Jurkat, Clone E6-1 (cell line): ENCODE measurements at regions not wholly inside any gene's neighbourhood (a gene's known extent, or its start where the extent isn't known, plus 50 kb on each side); places are given as distances from the start of the nearest gene placed in this dataset.

Source experiments
- DNase-seq: peaks from one replicate; pipeline ENCODE4 v3.0.0-alpha.2; 2011; ENCODE audit warnings: low read depth, low spot score
- H3K4me3 ChIP-seq: 2 replicates; pipeline ENCODE4 v1.5.1; 2011; ENCODE audit warnings: mild to moderate bottlenecking, low read length, control low read depth, moderate library complexity

- H3K4me3 ChIP-seq, result no peak overlapping the region
- DNase-seq, result peak; percentile 77
Measured at GRCh38 chr12:92593734-92594402, 108.9 kb upstream of the PLEKHG7 start.

GRCh38 chr12:92585115-92585727 lies 117.6 kb upstream of the PLEKHG7 start:
- DNase-seq, result no peak
- no peak overlapping the region for H3K4me3 ChIP-seq

GRCh38 chr12:92583910-92584309 lies 118.9 kb upstream of the PLEKHG7 start:
- H3K4me3 ChIP-seq, result no peak overlapping the region
- no peak for DNase-seq

DNA sequence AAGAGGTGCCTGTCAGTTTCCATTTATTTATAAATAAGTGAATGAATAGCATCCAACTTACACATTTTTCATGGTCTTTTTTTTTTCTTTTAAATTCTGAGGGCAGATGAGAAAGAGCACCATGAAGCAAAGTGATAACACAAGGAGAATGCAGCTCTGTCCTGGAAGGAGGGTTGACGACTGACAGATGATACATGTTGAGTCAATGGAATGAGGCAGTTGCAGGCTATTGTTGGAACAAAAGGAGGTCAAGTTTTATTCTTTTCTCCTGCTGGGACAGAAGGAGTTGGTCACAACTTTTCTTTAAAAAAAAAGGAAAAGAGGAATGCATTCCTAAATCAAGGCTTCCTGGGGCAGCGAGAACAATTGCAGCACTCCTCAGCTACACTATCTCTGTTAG lies 119.9 kb upstream of the PLEKHG7 start:
- H3K4me3 ChIP-seq, result no peak overlapping the region
- no peak for DNase-seq

- no peak overlapping the region for H3K4me3 ChIP-seq
- DNase-seq, result no peak
Measured at GRCh38 chr12:92582475-92582874, 120.3 kb upstream of the PLEKHG7 start.

DNA sequence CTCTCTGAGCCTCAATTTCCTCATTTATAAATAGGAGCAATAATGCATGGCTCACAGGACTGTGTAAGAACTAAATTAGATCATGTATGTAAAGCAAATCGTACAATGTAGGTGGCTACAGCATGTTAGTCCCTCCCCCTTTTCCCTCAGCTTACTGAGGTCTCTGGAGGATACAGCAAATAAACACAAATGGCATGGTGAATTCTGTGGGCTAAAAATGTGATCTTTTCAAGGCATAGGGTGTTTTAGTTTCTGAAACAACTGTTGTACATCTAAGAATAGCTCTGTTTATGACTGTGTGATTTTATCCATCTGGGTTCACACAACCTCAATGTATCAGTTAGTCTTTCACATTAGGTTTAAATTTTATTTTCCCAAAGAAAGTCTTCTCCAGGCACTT lies 121.2 kb upstream of the PLEKHG7 start:
- H3K4me3 ChIP-seq, result no peak overlapping the region
- no peak for DNase-seq

DNA sequence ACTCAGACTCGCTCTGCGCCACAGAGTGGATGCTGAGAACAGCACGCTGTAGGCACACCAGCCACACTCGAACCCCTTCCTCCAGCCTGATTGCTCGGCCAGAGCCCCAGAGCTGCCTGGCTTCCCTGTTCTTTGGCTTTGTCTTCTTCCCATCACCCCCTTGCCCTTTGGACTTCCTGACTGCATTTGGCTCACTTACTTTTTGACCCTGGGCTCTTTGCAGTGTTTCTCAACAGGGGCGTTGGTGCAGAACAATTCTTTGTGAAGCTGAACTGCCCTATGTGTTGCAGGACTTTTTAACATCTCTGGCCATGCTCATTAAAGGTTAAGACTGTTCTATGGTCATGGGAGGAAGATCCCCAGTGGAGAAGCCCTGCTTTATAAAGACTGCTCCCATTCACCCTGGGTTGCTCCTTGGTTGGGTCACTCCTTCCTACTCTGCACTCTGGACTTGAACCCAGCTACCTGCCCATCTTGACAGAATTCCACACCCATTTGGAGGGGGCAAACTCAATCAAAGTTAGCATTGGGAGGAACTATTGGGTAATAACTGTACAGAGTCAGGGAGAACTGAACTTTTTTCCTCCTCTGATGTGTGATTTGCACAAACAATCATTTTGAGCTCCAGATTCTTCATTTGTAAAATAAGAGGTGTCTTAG lies 127.7 kb upstream of the PLEKHG7 start:
- DNase-seq, result no peak

DNA sequence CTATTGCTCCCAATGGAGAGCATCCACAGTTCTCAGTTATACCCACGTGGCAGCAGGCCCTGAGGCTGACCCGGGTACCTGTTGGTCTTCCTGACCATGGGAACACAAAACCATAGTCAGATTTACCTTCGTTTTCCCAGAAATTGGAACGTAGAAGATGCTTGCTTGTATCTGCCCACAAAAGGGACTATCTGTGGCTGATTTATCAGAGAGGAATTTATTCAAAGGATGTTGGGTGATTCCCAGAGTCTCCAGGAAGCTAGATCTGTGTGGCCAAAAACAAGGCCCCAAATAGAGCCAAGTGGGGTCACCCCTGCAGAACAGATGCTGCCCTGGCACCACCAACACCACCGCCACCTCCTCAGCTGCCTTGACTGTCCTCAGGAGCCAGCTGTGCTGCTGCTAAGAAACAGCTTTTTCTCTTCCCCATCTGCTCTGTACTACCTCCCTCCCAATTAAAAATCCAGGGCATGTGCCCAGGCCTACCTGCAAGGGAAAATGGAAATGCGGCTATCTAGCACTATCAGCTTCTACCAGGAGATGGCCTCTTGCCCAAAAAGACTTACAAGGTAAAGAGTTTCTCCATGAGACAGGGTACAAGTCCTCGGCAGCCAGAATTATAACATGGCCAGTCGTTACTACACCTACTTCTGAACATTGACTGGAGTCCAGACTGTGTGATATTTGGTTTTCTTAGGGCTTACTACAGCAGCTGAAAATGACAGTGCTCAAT lies 128.6 kb upstream of the PLEKHG7 start:
- H3K4me3 ChIP-seq, result no peak overlapping the region
- peak; percentile 41 for DNase-seq

More for the DNA sequence above, 127.7 kb upstream of the PLEKHG7 start:
- no peak overlapping the region for H3K4me3 ChIP-seq

DNA sequence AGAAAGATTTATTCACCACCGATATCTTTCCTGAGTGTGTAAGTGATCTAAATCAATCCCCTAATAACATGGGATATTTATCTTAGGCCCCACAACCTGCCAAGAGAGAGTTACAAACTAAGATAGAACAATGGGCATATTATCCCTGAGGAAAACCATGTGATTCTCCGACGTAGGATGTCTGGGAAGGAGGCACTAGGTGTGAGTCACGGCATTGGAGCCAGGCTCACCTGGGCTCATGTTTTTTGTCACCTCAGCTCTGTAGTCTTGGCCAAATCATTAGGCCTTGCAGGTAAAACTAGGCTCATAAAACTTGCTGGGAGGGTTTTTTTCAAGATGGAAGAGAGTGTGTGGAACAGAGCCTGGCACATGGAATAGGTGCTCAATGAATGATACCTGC lies 129.7 kb upstream of the PLEKHG7 start:
- no peak for DNase-seq
- H3K4me3 ChIP-seq, result no peak overlapping the region

DNA sequence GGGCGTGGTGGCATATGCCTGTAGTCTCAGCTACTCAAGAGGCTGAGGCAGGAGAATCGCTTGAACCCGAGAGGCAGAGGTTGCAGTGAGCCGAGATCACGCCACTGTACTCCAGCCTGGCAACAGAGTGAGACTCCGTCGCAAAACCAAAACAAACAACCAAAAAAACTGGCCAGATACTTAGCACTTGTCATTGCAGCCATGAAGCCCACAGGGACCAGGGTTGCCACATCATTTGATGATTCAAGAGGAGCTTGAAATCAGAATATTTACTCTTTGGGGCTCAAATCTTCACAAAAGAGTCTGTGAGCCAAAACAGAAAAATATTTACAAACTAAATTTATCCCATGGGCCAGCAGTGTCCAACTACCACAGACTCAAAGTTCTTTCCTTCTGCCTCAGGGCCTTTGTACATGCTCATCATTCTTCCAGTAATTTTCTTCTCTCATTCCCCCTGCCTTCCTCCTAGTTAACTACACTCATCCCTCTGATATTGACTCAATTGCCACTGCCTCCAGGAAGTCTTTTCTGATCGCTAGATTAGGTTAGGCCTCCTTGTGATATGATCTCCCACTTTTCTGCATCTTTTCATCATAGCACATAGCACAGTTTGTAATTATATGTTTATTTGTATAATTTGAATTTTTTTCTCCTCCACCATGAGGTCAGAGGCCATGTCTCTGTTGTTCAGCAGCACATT lies 130.8 kb upstream of the PLEKHG7 start:
- H3K4me3 ChIP-seq, result no peak overlapping the region
- DNase-seq, result no peak

DNA sequence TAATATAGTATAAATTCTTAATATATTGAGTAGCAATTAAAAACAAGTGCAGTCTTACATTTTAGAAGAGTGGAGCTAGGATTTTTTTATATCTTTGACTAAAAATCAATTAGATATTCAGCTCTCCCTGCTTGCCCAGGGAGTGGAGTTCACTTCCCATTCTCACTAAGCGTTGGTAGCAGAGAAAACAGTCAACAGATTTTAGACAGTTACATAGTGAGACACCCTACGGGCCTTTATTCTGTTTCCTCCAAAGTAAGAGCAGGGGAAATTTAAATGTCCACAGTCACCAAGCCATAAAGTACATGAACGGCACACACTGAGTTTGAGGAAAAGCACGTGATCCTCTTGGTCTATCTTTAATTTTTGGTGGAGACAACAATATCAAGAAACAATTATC lies 131.6 kb upstream of the PLEKHG7 start:
- no peak for DNase-seq
- H3K4me3 ChIP-seq, result no peak overlapping the region

GRCh38 chr12:92570056-92570753 lies 132.6 kb upstream of the PLEKHG7 start:
- H3K4me3 ChIP-seq, result no peak overlapping the region

DNA sequence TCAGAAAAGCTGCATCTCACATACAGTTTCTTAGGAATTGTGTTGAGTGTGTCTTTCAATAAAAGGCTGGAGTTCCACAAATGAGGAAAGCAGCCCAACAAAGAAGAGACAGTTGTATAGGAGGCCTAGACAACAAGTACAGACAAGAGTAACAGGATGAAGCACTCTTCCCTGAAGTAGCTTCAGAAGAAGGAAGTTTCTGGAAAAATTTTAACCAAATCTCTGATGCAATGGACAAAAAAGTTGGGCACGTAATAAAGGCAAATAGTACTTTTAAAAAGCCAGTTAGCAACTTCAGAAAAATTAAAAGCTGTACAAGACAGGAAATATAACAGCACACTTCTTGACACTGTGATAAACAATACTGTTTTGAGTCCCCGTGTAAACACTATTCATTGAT lies 134.1 kb upstream of the PLEKHG7 start:
- no peak for DNase-seq
- H3K4me3 ChIP-seq, result no peak overlapping the region

More at GRCh38 chr12:92570056-92570753, 132.6 kb upstream of the PLEKHG7 start:
- DNase-seq, result peak; percentile 58

- no peak overlapping the region for H3K4me3 ChIP-seq
- no peak for DNase-seq
Measured at GRCh38 chr12:92566448-92567019, 136.3 kb upstream of the PLEKHG7 start.

- no peak for DNase-seq
- no peak overlapping the region for H3K4me3 ChIP-seq
Measured at GRCh38 chr12:92563819-92564218, 139.0 kb upstream of the PLEKHG7 start.

DNA sequence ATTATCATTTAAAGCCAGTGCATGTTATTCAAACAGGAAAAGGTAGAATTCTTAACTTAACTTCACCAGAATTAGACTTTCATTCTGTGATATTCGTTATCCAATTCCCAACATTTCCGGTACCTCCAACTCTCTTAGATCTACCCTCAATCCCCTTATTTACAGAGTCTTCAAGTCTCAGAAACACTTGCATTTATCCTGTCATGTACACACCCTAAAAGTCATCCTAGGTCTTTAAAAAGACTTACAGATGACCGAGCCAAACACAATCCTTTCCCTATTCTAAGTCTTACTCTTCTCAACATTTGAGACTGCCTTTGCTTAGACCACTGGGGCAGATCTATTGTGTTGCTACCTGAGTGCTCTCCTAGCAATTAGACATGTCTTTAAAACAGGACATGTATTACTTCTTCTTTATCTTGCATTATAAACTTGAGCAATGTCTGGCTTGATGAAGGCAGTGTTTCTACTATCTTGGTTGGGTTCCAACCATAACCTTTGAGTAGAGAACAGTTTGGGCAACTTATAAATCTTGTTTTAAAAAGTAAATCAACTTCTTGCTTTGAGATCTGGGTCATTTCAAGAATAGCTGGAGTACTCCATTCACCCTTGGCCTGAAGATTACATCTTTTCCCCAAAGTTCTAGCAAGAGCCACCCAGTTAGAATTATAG lies 140.6 kb upstream of the PLEKHG7 start:
- no peak for DNase-seq
- H3K4me3 ChIP-seq, result no peak overlapping the region

DNA sequence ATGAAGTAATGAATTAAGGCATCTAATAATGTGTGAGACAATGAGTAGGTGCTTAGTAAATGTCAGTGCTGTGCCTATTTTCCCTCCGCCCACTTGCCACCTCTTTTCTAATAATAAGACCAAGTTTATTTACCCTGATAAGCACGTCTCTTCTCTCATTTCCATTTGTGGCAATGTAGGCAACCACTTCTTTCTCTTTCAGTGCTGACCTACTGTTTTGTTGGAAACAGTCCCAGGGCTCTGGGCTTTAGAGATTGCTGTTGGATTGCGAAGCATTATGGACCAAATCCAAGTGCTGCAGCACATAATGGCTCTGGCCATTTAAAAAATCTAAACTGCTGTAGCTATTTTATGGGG lies 141.3 kb upstream of the PLEKHG7 start:
- no peak overlapping the region for H3K4me3 ChIP-seq
- no peak for DNase-seq
